BLaER1 (cell line): ENCODE measurements at regions not wholly inside any gene's neighbourhood (a gene's known extent, or its start where the extent isn't known, plus 50 kb on each side); places are given as distances from the start of the nearest gene placed in this dataset.

Experiments
- H3K27ac ChIP-seq: shearing (Covaris generic); formaldehyde crosslinking; 2 replicates; pipeline ENCODE4 v1.8.1; 2022
- H3K27me3 ChIP-seq: shearing (Covaris generic); formaldehyde crosslinking; 2 replicates; pipeline ENCODE4 v1.8.1; 2022
- H3K36me3 ChIP-seq: shearing (Covaris generic); formaldehyde crosslinking; 2 replicates; pipeline ENCODE4 v1.8.1; 2022
- H3K4me1 ChIP-seq: shearing (Covaris generic); formaldehyde crosslinking; 2 replicates; pipeline ENCODE4 v1.8.1; 2022
- H3K4me2 ChIP-seq: shearing (Covaris generic); formaldehyde crosslinking; 2 replicates; pipeline ENCODE4 v1.8.1; 2022
- H3K4me3 ChIP-seq: shearing (Covaris generic); formaldehyde crosslinking; 2 replicates; pipeline ENCODE4 v1.8.1; 2022
- H3K9ac ChIP-seq: shearing (Covaris generic); formaldehyde crosslinking; 2 replicates; pipeline ENCODE4 v1.8.1; 2022
- H3K9me3 ChIP-seq: shearing (Covaris generic); formaldehyde crosslinking; 2 replicates; pipeline ENCODE4 v1.8.1; 2022
- H4K20me1 ChIP-seq: shearing (Covaris generic); formaldehyde crosslinking; 2 replicates; pipeline ENCODE4 v1.8.1; 2022
- Cebpa-rat ChIP-seq: shearing (Covaris generic); IDR thresholded peaks from 2 replicates; pipeline ENCODE4 v1.8.1; 2022

- no peak for TF ChIP-seq Cebpa-rat
- no peak overlapping the region for H3K4me2 ChIP-seq
- H3K27me3 ChIP-seq, result no peaks in the 10 kb centered on the region
- no peaks in the 10 kb centered on the region for H4K20me1 ChIP-seq
- no peak overlapping the region for H3K9ac ChIP-seq
- H3K36me3 ChIP-seq, result no peaks in the 10 kb centered on the region
- H3K4me1 ChIP-seq, result peaks cover 8% of the 10 kb centered on the region; the same call in 1 of the 2 replicates
- H3K4me3 ChIP-seq, result no peak overlapping the region
- H3K9me3 ChIP-seq, result peaks cover 4% of the 10 kb centered on the region; the same call in 1 of the 2 replicates
- no peak overlapping the region for H3K27ac ChIP-seq
Measured at GRCh38 chr14:38073641-38074040, 134.1 kb upstream of the SSTR1 start.

GRCh38 chr14:38074081-38074480 lies 133.6 kb upstream of the SSTR1 start:
- H3K4me1 ChIP-seq, result peaks cover 8% of the 10 kb centered on the region; the same call in 1 of the 2 replicates
- no peak overlapping the region for H3K4me3 ChIP-seq
- H3K9me3 ChIP-seq, result peaks cover 4% of the 10 kb centered on the region; the same call in 1 of the 2 replicates
- no peak overlapping the region for H3K4me2 ChIP-seq
- no peaks in the 10 kb centered on the region for H4K20me1 ChIP-seq
- TF ChIP-seq Cebpa-rat, result no peak
- H3K27ac ChIP-seq, result no peak overlapping the region
- H3K27me3 ChIP-seq, result no peaks in the 10 kb centered on the region
- no peaks in the 10 kb centered on the region for H3K36me3 ChIP-seq
- no peak overlapping the region for H3K9ac ChIP-seq

GRCh38 chr14:38074754-38075153 lies 132.9 kb upstream of the SSTR1 start:
- no peak overlapping the region for H3K9ac ChIP-seq
- H3K27me3 ChIP-seq, result no peaks in the 10 kb centered on the region
- peaks cover 8% of the 10 kb centered on the region; the same call in 1 of the 2 replicates for H3K4me1 ChIP-seq
- no peak for TF ChIP-seq Cebpa-rat
- H4K20me1 ChIP-seq, result no peaks in the 10 kb centered on the region
- H3K9me3 ChIP-seq, result peaks cover 4% of the 10 kb centered on the region; the same call in 1 of the 2 replicates
- no peak overlapping the region for H3K27ac ChIP-seq
- H3K4me2 ChIP-seq, result no peak overlapping the region
- H3K36me3 ChIP-seq, result no peaks in the 10 kb centered on the region
- no peak overlapping the region for H3K4me3 ChIP-seq

GRCh38 chr14:38078393-38078792 lies 129.3 kb upstream of the SSTR1 start:
- H3K4me2 ChIP-seq, result no peak overlapping the region
- no peak overlapping the region for H3K4me3 ChIP-seq
- H4K20me1 ChIP-seq, result no peaks in the 10 kb centered on the region
- H3K9ac ChIP-seq, result no peak overlapping the region
- no peaks in the 10 kb centered on the region for H3K27me3 ChIP-seq
- H3K9me3 ChIP-seq, result peaks cover 4% of the 10 kb centered on the region; the same call in 1 of the 2 replicates
- peaks cover 8% of the 10 kb centered on the region; the same call in 1 of the 2 replicates for H3K4me1 ChIP-seq
- no peak overlapping the region for H3K27ac ChIP-seq
- H3K36me3 ChIP-seq, result no peaks in the 10 kb centered on the region
- TF ChIP-seq Cebpa-rat, result no peak

- Histone ChIP-seq H3K4me1 (peaks cover 8% of the 10 kb centered on the region; the same call in 1 of the 2 replicates), H3K4me2 (no peak overlapping the region)
Measured at GRCh38 chr14:38079268-38079667, 128.4 kb upstream of the SSTR1 start.

GRCh38 chr14:38079886-38080285 lies 127.8 kb upstream of the SSTR1 start:
- Histone ChIP-seq H3K36me3 (no peaks in the 10 kb centered on the region), H3K4me2 (no peak overlapping the region), H3K4me3 (no peak overlapping the region), H3K27ac (no peak overlapping the region), H4K20me1 (no peaks in the 10 kb centered on the region), H3K9me3 (peaks cover 4% of the 10 kb centered on the region; the same call in 1 of the 2 replicates), H3K4me1 (peaks cover 3% of the 10 kb centered on the region; the same call in 1 of the 2 replicates), H3K9ac (no peak overlapping the region), H3K27me3 (no peaks in the 10 kb centered on the region)
- TF ChIP-seq Cebpa-rat, result no peak

More at GRCh38 chr14:38079268-38079667, 128.4 kb upstream of the SSTR1 start:
- H3K9ac ChIP-seq, result no peak overlapping the region
- peaks cover 4% of the 10 kb centered on the region; the same call in 1 of the 2 replicates for H3K9me3 ChIP-seq
- no peaks in the 10 kb centered on the region for H4K20me1 ChIP-seq
- no peaks in the 10 kb centered on the region for H3K27me3 ChIP-seq
- TF ChIP-seq Cebpa-rat, result no peak
- no peak overlapping the region for H3K4me3 ChIP-seq
- H3K27ac ChIP-seq, result no peak overlapping the region
- no peaks in the 10 kb centered on the region for H3K36me3 ChIP-seq

GRCh38 chr14:38080696-38081095 lies 127.0 kb upstream of the SSTR1 start:
- no peak for TF ChIP-seq Cebpa-rat
- Histone ChIP-seq H3K4me2 (no peak overlapping the region), H3K4me1 (no peaks in the 10 kb centered on the region), H3K4me3 (no peak overlapping the region), H3K36me3 (no peaks in the 10 kb centered on the region), H4K20me1 (no peaks in the 10 kb centered on the region), H3K27ac (no peak overlapping the region), H3K27me3 (no peaks in the 10 kb centered on the region), H3K9me3 (no peaks in the 10 kb centered on the region), H3K9ac (no peak overlapping the region)

- Histone ChIP-seq H3K4me3 (no peak overlapping the region), H3K4me1 (no peaks in the 10 kb centered on the region), H3K36me3 (no peaks in the 10 kb centered on the region), H3K27ac (no peak overlapping the region), H3K9me3 (no peaks in the 10 kb centered on the region), H3K4me2 (no peak overlapping the region), H3K9ac (no peak overlapping the region), H4K20me1 (no peaks in the 10 kb centered on the region), H3K27me3 (no peaks in the 10 kb centered on the region)
- TF ChIP-seq Cebpa-rat, result no peak
Measured at GRCh38 chr14:38083039-38083438, 124.7 kb upstream of the SSTR1 start.

- Histone ChIP-seq H3K4me2 (peak overlapping the region; percentile 49), H3K27me3 (no peaks in the 10 kb centered on the region), H3K36me3 (no peaks in the 10 kb centered on the region), H3K4me3 (peak overlapping the region; percentile 35; the same call in 1 of the 2 replicates), H4K20me1 (no peaks in the 10 kb centered on the region), H3K9ac (no peak overlapping the region), H3K4me1 (no peaks in the 10 kb centered on the region), H3K9me3 (peaks cover 19% of the 10 kb centered on the region), H3K27ac (no peak overlapping the region)
- TF ChIP-seq Cebpa-rat, result no peak
Measured at GRCh38 chr14:38089123-38089522, 118.6 kb upstream of the SSTR1 start.

GRCh38 chr14:38090506-38090905 lies 117.2 kb upstream of the SSTR1 start:
- no peak overlapping the region for H3K4me2 ChIP-seq

More at GRCh38 chr14:38090506-38090905, 117.2 kb upstream of the SSTR1 start:
- Histone ChIP-seq H3K36me3 (no peaks in the 10 kb centered on the region), H4K20me1 (no peaks in the 10 kb centered on the region), H3K9me3 (peaks cover 29% of the 10 kb centered on the region), H3K27me3 (no peaks in the 10 kb centered on the region), H3K4me3 (no peak overlapping the region), H3K27ac (no peak overlapping the region), H3K4me1 (no peaks in the 10 kb centered on the region), H3K9ac (no peak overlapping the region)
- no peak for TF ChIP-seq Cebpa-rat
